ENCODE measurements at regions not wholly inside any gene's neighbourhood (a gene's known extent, or its start where the extent isn't known, plus 50 kb on each side); places are given as distances from the start of the nearest gene placed in this dataset.

DNA sequence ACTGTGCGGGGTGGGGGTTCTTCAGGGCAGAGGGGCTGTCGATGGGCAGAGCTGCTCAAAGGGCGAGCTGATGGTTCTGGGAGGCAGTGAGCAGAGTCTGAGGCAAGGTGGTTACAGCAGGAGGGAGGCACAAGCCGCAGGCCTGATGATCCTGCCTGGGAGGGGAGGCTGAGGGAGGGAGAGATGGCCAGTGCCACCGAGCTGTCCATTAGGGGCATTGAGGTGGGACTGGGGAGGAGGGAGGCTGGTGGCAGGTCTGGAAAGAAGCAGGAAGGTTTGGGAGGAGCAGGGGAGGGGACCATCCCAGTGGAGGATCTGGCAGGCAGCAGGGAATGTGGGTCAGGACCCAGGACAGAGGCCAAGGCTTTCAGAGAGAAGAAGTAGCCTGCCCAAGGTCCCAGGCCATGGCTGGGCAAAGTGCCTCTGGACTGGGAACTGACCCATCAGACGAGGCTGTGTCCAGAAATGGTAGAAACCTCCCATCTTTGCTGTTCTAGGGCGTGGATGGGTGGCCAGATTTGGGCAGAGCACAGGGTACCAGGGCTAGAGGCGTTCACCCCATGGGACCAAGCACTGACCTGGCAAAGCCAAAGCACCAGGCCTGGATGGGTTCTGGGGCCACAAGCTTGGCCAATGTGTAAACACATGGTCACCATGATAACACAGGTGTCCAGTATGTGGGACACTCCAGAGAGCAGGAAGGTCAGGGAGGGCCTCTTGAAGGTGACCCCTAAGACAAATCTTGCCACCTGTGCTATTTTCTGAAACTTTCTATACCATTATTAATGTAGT is 55.5 kb downstream of the INHBB start:
- DNase-seq (ENCODE audit: low read depth), result no peak
- no peak overlapping the region for H3K4me3 ChIP-seq (ENCODE audit: control insufficient read depth, low read depth, low read length)
- TF ChIP-seq, protein P1, sequence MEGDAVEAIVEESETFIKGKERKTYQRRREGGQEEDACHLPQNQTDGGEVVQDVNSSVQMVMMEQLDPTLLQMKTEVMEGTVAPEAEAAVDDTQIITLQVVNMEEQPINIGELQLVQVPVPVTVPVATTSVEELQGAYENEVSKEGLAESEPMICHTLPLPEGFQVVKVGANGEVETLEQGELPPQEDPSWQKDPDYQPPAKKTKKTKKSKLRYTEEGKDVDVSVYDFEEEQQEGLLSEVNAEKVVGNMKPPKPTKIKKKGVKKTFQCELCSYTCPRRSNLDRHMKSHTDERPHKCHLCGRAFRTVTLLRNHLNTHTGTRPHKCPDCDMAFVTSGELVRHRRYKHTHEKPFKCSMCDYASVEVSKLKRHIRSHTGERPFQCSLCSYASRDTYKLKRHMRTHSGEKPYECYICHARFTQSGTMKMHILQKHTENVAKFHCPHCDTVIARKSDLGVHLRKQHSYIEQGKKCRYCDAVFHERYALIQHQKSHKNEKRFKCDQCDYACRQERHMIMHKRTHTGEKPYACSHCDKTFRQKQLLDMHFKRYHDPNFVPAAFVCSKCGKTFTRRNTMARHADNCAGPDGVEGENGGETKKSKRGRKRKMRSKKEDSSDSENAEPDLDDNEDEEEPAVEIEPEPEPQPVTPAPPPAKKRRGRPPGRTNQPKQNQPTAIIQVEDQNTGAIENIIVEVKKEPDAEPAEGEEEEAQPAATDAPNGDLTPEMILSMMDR (IDR thresholded peaks at IDR 0.05; ENCODE audit: control insufficient read depth, insufficient read depth, low read depth, low read length, missing control alignments), result no peak

DNA sequence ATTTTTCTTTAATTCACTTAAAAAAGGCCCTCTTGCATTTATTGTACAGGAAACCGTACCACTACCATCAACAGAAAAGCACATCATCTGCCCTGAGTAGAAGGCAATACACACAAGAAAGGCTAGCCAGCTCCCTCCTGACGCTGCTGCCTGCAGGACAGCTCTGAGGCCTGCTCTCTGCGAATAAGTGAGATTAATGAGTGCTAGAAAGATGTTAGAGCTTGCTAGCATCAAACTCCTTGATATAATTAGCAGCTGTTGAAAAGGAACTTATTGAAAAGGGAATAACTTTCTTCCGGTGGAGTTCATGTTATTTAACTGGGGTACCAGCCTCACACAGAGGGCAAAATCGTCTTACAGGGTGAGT is 56.1 kb downstream of the INHBB start:
- no peak overlapping the region for H3K4me3 ChIP-seq (ENCODE audit: control insufficient read depth, low read depth, low read length)
- TF ChIP-seq, protein P1 (IDR thresholded peaks at IDR 0.05; ENCODE audit: control insufficient read depth, insufficient read depth, low read depth, low read length, missing control alignments), result no peak
- no peak for DNase-seq (ENCODE audit: low read depth)

DNA sequence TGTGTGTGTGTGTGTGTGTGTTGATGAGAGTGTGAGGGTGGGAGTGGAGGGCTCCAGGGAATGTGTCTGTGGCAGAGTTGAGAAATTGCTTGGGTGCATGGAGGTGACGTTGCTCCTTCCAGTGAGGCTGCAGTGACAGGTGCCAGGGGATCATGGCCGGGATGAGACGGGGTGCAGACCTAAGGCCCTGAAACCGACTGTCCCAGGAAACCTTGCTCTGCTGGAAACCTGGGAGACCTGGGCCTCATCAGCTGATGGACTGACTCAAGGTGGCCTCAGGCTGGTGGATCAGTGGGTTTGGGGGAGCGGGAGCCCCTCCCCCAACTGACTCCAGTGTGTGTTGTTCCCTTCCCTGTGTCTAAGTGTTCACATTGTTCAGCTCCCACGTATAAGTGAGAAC is 56.6 kb downstream of the INHBB start:
- no peak overlapping the region for H3K4me3 ChIP-seq (ENCODE audit: control insufficient read depth, low read depth, low read length)
- no peak for DNase-seq (ENCODE audit: low read depth)
- TF ChIP-seq, protein P1 (IDR thresholded peaks at IDR 0.05; ENCODE audit: control insufficient read depth, insufficient read depth, low read depth, low read length, missing control alignments), result no peak

- DNase-seq (ENCODE audit: low read depth), result no peak
- TF ChIP-seq, protein P1 (IDR thresholded peaks at IDR 0.05; ENCODE audit: control insufficient read depth, insufficient read depth, low read depth, low read length, missing control alignments), result no peak
- no peak overlapping the region for H3K4me3 ChIP-seq (ENCODE audit: control insufficient read depth, low read depth, low read length)
Observed at GRCh38 chr2:120403261-120403660, 57.3 kb downstream of the INHBB start.

- H3K4me3 ChIP-seq (ENCODE audit: control insufficient read depth, low read depth, low read length), result no peak overlapping the region
- TF ChIP-seq, protein P1 (IDR thresholded peaks at IDR 0.05; ENCODE audit: control insufficient read depth, insufficient read depth, low read depth, low read length, missing control alignments), result no peak
- DNase-seq (ENCODE audit: low read depth), result no peak
Observed at GRCh38 chr2:120403676-120404075, 57.7 kb downstream of the INHBB start.

DNA sequence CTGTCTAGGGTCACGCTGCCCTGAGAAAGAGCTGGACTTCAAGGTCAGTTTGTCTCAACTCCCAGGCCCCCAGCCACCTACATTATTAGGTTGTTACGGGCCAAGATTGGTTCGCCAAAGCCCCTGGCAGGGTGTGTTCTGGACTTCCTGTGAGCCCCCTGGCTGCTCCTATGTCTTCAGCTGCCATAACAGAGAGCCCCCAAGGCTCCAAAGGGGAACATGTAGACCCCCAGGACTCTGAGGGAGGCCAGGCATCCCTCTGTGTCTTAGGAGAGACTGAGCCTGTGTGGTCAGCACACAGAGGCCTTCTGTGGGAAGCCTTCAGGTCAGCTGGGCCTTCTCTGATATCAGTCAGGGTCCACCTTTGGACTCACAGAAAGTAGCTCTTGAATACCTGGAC is 58.3 kb downstream of the INHBB start:
- DNase-seq (ENCODE audit: low read depth), result no peak
- TF ChIP-seq, protein P1 (IDR thresholded peaks at IDR 0.05; ENCODE audit: control insufficient read depth, insufficient read depth, low read depth, low read length, missing control alignments), result no peak
- no peak overlapping the region for H3K4me3 ChIP-seq (ENCODE audit: control insufficient read depth, low read depth, low read length)

All from AG09309 (cell line).